ENCODE measurements at regions not wholly inside any gene's neighbourhood (a gene's known extent, or its start where the extent isn't known, plus 50 kb on each side); places are given as distances from the start of the nearest gene placed in this dataset.
A peak's percentile ranks its signal among the peaks of the same experiment; 100 is the strongest.

DNA sequence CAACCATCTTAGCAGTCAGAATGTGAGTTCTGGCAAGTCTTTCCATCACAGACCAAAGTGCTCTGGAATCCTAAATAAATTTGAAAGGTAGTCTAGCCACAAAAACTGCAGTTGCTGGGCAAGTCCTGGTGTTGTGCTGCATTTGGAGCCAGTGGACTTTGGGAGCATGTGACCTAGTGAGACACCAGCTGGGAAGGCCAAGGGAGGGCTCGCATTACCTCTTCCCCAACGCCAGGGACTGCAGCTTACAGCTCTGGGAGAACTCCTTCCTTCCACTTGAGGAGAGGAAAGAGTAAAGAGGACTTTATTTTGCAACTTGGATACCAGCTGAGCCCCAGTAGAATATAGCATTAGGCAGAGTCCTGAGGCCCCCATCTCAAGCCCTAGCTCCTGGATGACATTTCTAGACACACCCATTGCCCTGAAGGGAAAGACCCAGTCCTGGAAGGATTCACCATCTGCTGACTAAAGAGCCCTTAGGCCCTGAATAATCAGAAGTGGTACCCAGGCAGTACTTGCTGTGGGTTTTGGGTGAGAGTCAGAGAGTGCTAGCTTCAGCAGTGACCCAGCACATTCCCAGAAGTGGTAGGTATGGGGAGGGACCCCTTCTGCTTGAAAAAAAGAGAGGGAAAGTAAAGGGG is 190.7 kb downstream of the NUF2 start:
- no peak overlapping the region for H3K4me3 ChIP-seq (replicated peaks; ENCODE audit: low read depth, low read length)
- TF ChIP-seq, protein P1, sequence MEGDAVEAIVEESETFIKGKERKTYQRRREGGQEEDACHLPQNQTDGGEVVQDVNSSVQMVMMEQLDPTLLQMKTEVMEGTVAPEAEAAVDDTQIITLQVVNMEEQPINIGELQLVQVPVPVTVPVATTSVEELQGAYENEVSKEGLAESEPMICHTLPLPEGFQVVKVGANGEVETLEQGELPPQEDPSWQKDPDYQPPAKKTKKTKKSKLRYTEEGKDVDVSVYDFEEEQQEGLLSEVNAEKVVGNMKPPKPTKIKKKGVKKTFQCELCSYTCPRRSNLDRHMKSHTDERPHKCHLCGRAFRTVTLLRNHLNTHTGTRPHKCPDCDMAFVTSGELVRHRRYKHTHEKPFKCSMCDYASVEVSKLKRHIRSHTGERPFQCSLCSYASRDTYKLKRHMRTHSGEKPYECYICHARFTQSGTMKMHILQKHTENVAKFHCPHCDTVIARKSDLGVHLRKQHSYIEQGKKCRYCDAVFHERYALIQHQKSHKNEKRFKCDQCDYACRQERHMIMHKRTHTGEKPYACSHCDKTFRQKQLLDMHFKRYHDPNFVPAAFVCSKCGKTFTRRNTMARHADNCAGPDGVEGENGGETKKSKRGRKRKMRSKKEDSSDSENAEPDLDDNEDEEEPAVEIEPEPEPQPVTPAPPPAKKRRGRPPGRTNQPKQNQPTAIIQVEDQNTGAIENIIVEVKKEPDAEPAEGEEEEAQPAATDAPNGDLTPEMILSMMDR (IDR thresholded peaks at IDR 0.05; ENCODE audit: low read depth, low read length, missing control alignments) = no peak
- DNase-seq (ENCODE audit: extremely low read depth, low read depth) = no peak

- no peak for DNase-seq (ENCODE audit: extremely low read depth, low read depth)
- TF ChIP-seq, protein P1 (IDR thresholded peaks at IDR 0.05; ENCODE audit: low read depth, low read length, missing control alignments) = no peak
- H3K4me3 ChIP-seq (replicated peaks; ENCODE audit: low read depth, low read length) = no peak overlapping the region
Observed at GRCh38 chr1:163523375-163524029, 201.7 kb downstream of the NUF2 start.

DNA sequence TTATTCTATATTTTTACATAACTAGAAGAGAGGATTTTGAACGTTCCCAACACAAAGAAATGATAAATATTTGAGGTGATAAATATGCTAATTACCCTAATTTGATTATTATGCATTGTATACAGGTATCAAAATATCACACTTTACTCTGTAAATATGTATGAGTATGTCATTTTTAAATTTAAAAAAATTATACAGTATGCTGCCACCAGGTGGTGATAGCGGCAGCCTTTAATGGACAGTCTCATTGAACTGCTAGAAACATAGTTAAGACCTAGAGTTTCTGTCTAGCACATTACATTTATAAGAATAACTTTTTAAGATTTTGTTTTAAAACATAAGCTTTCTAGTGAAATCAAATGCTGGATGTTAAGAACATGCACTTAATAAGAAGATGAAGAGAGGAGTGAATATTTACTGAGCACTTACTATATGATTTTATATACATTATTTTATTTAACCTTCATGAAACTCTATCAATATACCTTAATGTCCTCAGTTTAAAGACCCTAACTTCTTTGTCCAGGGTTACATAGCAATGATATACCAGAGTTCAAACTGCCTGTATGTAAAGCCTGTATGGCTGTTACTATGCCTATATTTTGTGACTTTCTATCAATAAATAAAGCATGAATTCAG is 207.1 kb downstream of the NUF2 start:
- TF ChIP-seq, protein P1 (IDR thresholded peaks at IDR 0.05; ENCODE audit: low read depth, low read length, missing control alignments) = peak; percentile 55
- H3K4me3 ChIP-seq (replicated peaks; ENCODE audit: low read depth, low read length) = no peak overlapping the region
- no peak for DNase-seq (ENCODE audit: extremely low read depth, low read depth)

DNA sequence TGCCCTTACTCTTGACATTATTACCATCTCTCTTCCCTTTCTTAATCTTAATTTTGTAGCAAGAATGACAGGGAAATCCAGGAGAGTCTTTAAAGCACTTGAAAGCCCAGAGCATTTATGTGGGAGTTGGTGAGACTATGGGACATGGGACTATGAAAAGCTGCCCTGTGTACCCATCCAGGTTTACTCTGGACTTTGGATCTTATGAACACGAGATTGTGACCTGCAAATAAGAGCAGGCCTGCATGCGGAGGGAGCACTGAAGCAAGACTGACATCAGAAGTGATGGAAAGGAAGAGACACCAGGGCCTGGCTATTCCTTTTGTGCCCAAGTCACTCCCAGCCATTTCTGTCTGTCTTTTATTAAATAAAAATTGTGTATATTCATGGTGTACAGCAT is 209.6 kb downstream of the NUF2 start:
- DNase-seq (ENCODE audit: extremely low read depth, low read depth) = no peak
- H3K4me3 ChIP-seq (replicated peaks; ENCODE audit: low read depth, low read length) = no peak overlapping the region
- TF ChIP-seq, protein P1 (IDR thresholded peaks at IDR 0.05; ENCODE audit: low read depth, low read length, missing control alignments) = no peak

DNA sequence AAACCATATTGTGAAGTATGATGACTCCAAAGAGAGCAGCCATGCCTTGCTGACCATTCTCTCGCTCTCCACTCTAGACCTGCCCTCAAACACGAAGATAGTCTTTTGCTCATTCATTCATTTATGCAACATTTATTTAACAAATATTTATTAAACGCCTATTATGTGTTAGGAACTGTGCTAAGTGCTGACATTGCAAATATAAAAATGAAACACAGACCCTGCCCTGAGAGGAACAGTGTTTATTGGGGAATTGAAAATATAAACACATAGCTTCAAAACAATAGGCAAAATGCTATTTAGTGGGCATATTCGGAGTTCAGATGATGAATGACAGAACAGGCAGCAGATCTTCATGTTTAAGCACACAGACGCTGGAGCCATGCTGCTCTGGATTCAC is 213.6 kb downstream of the NUF2 start:
- TF ChIP-seq, protein P1 (IDR thresholded peaks at IDR 0.05; ENCODE audit: low read depth, low read length, missing control alignments) = no peak
- no peak for DNase-seq (ENCODE audit: extremely low read depth, low read depth)
- H3K4me3 ChIP-seq (replicated peaks; ENCODE audit: low read depth, low read length) = no peak overlapping the region

DNA sequence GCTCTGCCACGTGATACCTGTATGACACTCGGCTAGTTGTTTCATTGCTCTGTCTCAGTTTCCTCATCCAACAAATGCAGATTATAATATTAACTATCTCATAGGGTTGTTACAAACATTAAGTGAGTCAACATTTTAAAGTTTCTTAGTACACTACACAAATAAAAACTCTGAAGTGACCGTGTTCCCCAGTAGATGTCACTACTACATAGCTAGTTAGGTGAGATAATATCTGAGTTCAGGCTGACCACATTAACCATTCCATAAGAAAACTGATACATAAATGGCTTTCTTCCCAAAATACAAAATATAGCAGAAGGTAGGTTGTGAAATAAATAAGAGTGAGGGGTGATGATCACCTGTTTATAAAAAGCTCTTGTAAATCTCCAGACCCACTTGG is 214.1 kb downstream of the NUF2 start:
- no peak overlapping the region for H3K4me3 ChIP-seq (replicated peaks; ENCODE audit: low read depth, low read length)
- peak; percentile 54 for DNase-seq (ENCODE audit: extremely low read depth, low read depth)
- TF ChIP-seq, protein P1 (IDR thresholded peaks at IDR 0.05; ENCODE audit: low read depth, low read length, missing control alignments) = peak; percentile 35
